ENCODE measurements at regions not wholly inside any gene's neighbourhood (a gene's known extent, or its start where the extent isn't known, plus 50 kb on each side); places are given as distances from the start of the nearest gene placed in this dataset.

GRCh38 chr9:109716631-109717030 lies 63.4 kb upstream of the PALM2AKAP2 start:
- DNase-seq = no peak
- Mint-ChIP-seq H3K4me3 (no peak overlapping the region), H3K4me1 (peaks cover 7% of the 10 kb centered on the region), H3K27me3 (ENCODE audit: low read depth, poor library complexity) (no peaks in the 10 kb centered on the region), H3K36me3 (ENCODE audit: low read depth) (no peaks in the 10 kb centered on the region), H3K9me3 (no peaks in the 10 kb centered on the region), H3K27ac (no peak overlapping the region)
- no peak for TF ChIP-seq CTCF (IDR thresholded peaks at IDR 0.05)

GRCh38 chr9:109717342-109717741 lies 62.7 kb upstream of the PALM2AKAP2 start:
- no peaks in the 10 kb centered on the region for H3K9me3 Mint-ChIP-seq
- no peaks in the 10 kb centered on the region for H3K27me3 Mint-ChIP-seq (ENCODE audit: low read depth, poor library complexity)
- H3K27ac Mint-ChIP-seq = no peak overlapping the region
- H3K4me3 Mint-ChIP-seq = no peak overlapping the region
- H3K4me1 Mint-ChIP-seq = peaks cover 7% of the 10 kb centered on the region
- no peak for TF ChIP-seq CTCF (IDR thresholded peaks at IDR 0.05)
- H3K36me3 Mint-ChIP-seq (ENCODE audit: low read depth) = no peaks in the 10 kb centered on the region
- DNase-seq = no peak

- no peaks in the 10 kb centered on the region for H3K36me3 Mint-ChIP-seq (ENCODE audit: low read depth)
- H3K4me1 Mint-ChIP-seq = peaks cover 7% of the 10 kb centered on the region
- DNase-seq = no peak
- H3K27ac Mint-ChIP-seq = no peak overlapping the region
- no peak for TF ChIP-seq CTCF (IDR thresholded peaks at IDR 0.05)
- H3K27me3 Mint-ChIP-seq (ENCODE audit: low read depth, poor library complexity) = peaks cover 3% of the 10 kb centered on the region
- no peaks in the 10 kb centered on the region for H3K9me3 Mint-ChIP-seq
- H3K4me3 Mint-ChIP-seq = no peak overlapping the region
Measured at GRCh38 chr9:109718861-109719260, 61.1 kb upstream of the PALM2AKAP2 start.

- peak; percentile 8 for DNase-seq
- H3K36me3 Mint-ChIP-seq (ENCODE audit: low read depth) = no peaks in the 10 kb centered on the region
- peaks cover 3% of the 10 kb centered on the region for H3K27me3 Mint-ChIP-seq (ENCODE audit: low read depth, poor library complexity)
- H3K4me3 Mint-ChIP-seq = no peak overlapping the region
- no peaks in the 10 kb centered on the region for H3K9me3 Mint-ChIP-seq
- TF ChIP-seq CTCF (IDR thresholded peaks at IDR 0.05) = no peak
- H3K27ac Mint-ChIP-seq = no peak overlapping the region
- H3K4me1 Mint-ChIP-seq = peaks cover 7% of the 10 kb centered on the region
Measured at GRCh38 chr9:109721001-109721400, 59.0 kb upstream of the PALM2AKAP2 start.

GRCh38 chr9:109722007-109722406 lies 58.0 kb upstream of the PALM2AKAP2 start:
- TF ChIP-seq CTCF (IDR thresholded peaks at IDR 0.05) = no peak
- no peak for DNase-seq
- H3K27ac Mint-ChIP-seq = no peak overlapping the region
- no peaks in the 10 kb centered on the region for H3K36me3 Mint-ChIP-seq (ENCODE audit: low read depth)
- H3K27me3 Mint-ChIP-seq (ENCODE audit: low read depth, poor library complexity) = peaks cover 5% of the 10 kb centered on the region
- H3K9me3 Mint-ChIP-seq = no peaks in the 10 kb centered on the region
- H3K4me1 Mint-ChIP-seq = peaks cover 7% of the 10 kb centered on the region
- no peak overlapping the region for H3K4me3 Mint-ChIP-seq

- TF ChIP-seq CTCF (IDR thresholded peaks at IDR 0.05) = no peak
- Mint-ChIP-seq H3K4me3 (no peak overlapping the region), H3K27ac (no peak overlapping the region), H3K27me3 (ENCODE audit: low read depth, poor library complexity) (peaks cover 7% of the 10 kb centered on the region), H3K4me1 (peaks cover 7% of the 10 kb centered on the region), H3K36me3 (ENCODE audit: low read depth) (no peaks in the 10 kb centered on the region), H3K9me3 (no peaks in the 10 kb centered on the region)
- DNase-seq = no peak
Measured at GRCh38 chr9:109723781-109724180, 56.2 kb upstream of the PALM2AKAP2 start.
